Neural progenitor cell (in vitro differentiated cells): ENCODE measurements at regions not wholly inside any gene's neighbourhood (a gene's known extent, or its start where the extent isn't known, plus 50 kb on each side); places are given as distances from the start of the nearest gene placed in this dataset.

Source experiments
- DNase-seq: peaks from one replicate; pipeline ENCODE4 v3.0.0-alpha.2; 2016; ENCODE audit warnings: low spot score
- H2AFZ ChIP-seq: fragments of 200-600 bp; sonication (generic); replicated peaks from 2 replicates; pipeline ENCODE4 v1.6.1; 2016; ENCODE audit warnings: antibody characterized with exemption
- H3F3A ChIP-seq: fragments of 200-600 bp; sonication (generic); 2 replicates; pipeline ENCODE4 v1.6.1; 2016; ENCODE audit warnings: antibody characterized with exemption, low read depth
- H3K27ac ChIP-seq: fragments of 200-600 bp; sonication (generic); 2 replicates; pipeline ENCODE4 v1.5.1; 2016; ENCODE audit warnings: mild to moderate bottlenecking
- H3K27me3 ChIP-seq: fragments of 200-600 bp; sonication (generic); 2 replicates; pipeline ENCODE4 v1.6.1; 2016; ENCODE audit warnings: mild to moderate bottlenecking, moderate library complexity
- H3K36me3 ChIP-seq: fragments of 200-600 bp; sonication (generic); 2 replicates; pipeline ENCODE4 v1.5.1; 2016
- H3K4me1 ChIP-seq: fragments of 200-600 bp; sonication (generic); 2 replicates; pipeline ENCODE4 v1.6.1; 2016; ENCODE audit warnings: mixed run types
- H3K4me2 ChIP-seq: fragments of 200-600 bp; sonication (generic); 2 replicates; pipeline ENCODE4 v1.6.1; 2016
- H3K4me3 ChIP-seq: fragments of 200-600 bp; sonication (generic); 2 replicates; pipeline ENCODE4 v1.5.1; 2016
- H3K79me2 ChIP-seq: fragments of 200-600 bp; sonication (generic); 2 replicates; pipeline ENCODE4 v1.6.1; 2016; ENCODE audit warnings: low read depth
- H3K9ac ChIP-seq: fragments of 200-600 bp; sonication (generic); 2 replicates; pipeline ENCODE4 v1.6.1; 2016
- H3K9me3 ChIP-seq: fragments of 200-600 bp; sonication (generic); 2 replicates; pipeline ENCODE4 v1.5.1; 2016; ENCODE audit warnings: low read depth
- H4K20me1 ChIP-seq: fragments of 200-600 bp; sonication (generic); 2 replicates; pipeline ENCODE4 v1.6.1; 2016; ENCODE audit warnings: low read depth
- H3K27ac Mint-ChIP-seq: 3 replicates; pipeline ENCODE4 v1.8.0; 2021; ENCODE audit warnings: mixed read lengths
- H3K27me3 Mint-ChIP-seq: 2 replicates; pipeline ENCODE4 v1.8.0; 2022; ENCODE audit warnings: low read depth, mild to moderate bottlenecking, inconsistent platforms, moderate library complexity, mixed read lengths; ENCODE audit not compliant: insufficient read depth
- H3K36me3 Mint-ChIP-seq: 3 replicates; pipeline ENCODE4 v1.8.0; 2021; ENCODE audit warnings: mixed read lengths
- H3K4me1 Mint-ChIP-seq: 3 replicates; pipeline ENCODE4 v1.8.0; 2021; ENCODE audit warnings: mixed read lengths
- H3K4me3 Mint-ChIP-seq: 3 replicates; pipeline ENCODE4 v1.8.0; 2021; ENCODE audit warnings: mild to moderate bottlenecking, moderate library complexity, mixed read lengths
- H3K9me3 Mint-ChIP-seq: 3 replicates; pipeline ENCODE4 v1.8.0; 2020; ENCODE audit warnings: mixed read lengths
- CTCF ChIP-seq: fragments of 200-600 bp; sonication (generic); IDR thresholded peaks from 2 replicates; pipeline ENCODE4 v1.5.1; 2017; ENCODE audit warnings: antibody characterized with exemption, mild to moderate bottlenecking
- EZH2 ChIP-seq: fragments of 200-600 bp; sonication (generic); IDR thresholded peaks from 2 replicates; pipeline ENCODE4 v1.6.1; 2017; ENCODE audit warnings: antibody characterized with exemption, mild to moderate bottlenecking, moderate library complexity
- EZH2phosphoT487 ChIP-seq: fragments of 200-600 bp; sonication (generic); IDR thresholded peaks from 2 replicates; pipeline ENCODE4 v1.6.1; 2017; ENCODE audit warnings: antibody characterized with exemption

GRCh38 chr2:217617616-217618022 lies 385.2 kb downstream of the TNS1 start:
- no peak overlapping the region for H3K27ac ChIP-seq
- peak; percentile 24 for DNase-seq
- no peak overlapping the region for H2AFZ ChIP-seq
- Mint-ChIP-seq H3K27ac (no peak overlapping the region), H3K4me3 (no peak overlapping the region), H3K4me1 (peaks cover 35% of the 10 kb centered on the region), H3K36me3 (no peaks in the 10 kb centered on the region), H3K27me3 (peaks cover 9% of the 10 kb centered on the region), H3K9me3 (peaks cover 2% of the 10 kb centered on the region)
- peaks cover 19% of the 10 kb centered on the region for H3F3A ChIP-seq
- H3K9me3 ChIP-seq, result no peaks in the 10 kb centered on the region
- H4K20me1 ChIP-seq, result peaks cover 19% of the 10 kb centered on the region
- no peak overlapping the region for H3K9ac ChIP-seq
- no peaks in the 10 kb centered on the region for H3K79me2 ChIP-seq
- peaks cover 23% of the 10 kb centered on the region for H3K4me1 ChIP-seq
- TF ChIP-seq CTCF, result no peak
- no peak for TF ChIP-seq EZH2phosphoT487
- no peak for TF ChIP-seq EZH2
- H3K36me3 ChIP-seq, result no peaks in the 10 kb centered on the region
- H3K27me3 ChIP-seq, result peaks cover 18% of the 10 kb centered on the region
- no peak overlapping the region for H3K4me2 ChIP-seq
- no peak overlapping the region for H3K4me3 ChIP-seq

GRCh38 chr2:217616936-217617335 lies 385.9 kb downstream of the TNS1 start:
- no peak overlapping the region for H3K27ac Mint-ChIP-seq

GRCh38 chr2:217615171-217615570 lies 387.6 kb downstream of the TNS1 start:
- peaks cover 21% of the 10 kb centered on the region for H3K4me1 Mint-ChIP-seq
- no peak overlapping the region for H2AFZ ChIP-seq
- H3K4me3 Mint-ChIP-seq, result no peak overlapping the region
- no peaks in the 10 kb centered on the region for H3F3A ChIP-seq
- peaks cover 2% of the 10 kb centered on the region for H3K9me3 Mint-ChIP-seq
- H3K4me1 ChIP-seq, result no peaks in the 10 kb centered on the region
- peaks cover 11% of the 10 kb centered on the region for H3K27me3 Mint-ChIP-seq
- no peak overlapping the region for H3K9ac ChIP-seq
- no peaks in the 10 kb centered on the region for H4K20me1 ChIP-seq
- H3K4me3 ChIP-seq, result no peak overlapping the region
- no peak for DNase-seq
- H3K9me3 ChIP-seq, result no peaks in the 10 kb centered on the region
- H3K79me2 ChIP-seq, result no peaks in the 10 kb centered on the region
- H3K27ac Mint-ChIP-seq, result no peak overlapping the region
- peaks cover 5% of the 10 kb centered on the region for H3K27me3 ChIP-seq
- H3K36me3 Mint-ChIP-seq, result no peaks in the 10 kb centered on the region
- no peak overlapping the region for H3K4me2 ChIP-seq
- no peak overlapping the region for H3K27ac ChIP-seq
- TF ChIP-seq EZH2phosphoT487, result no peak
- no peak for TF ChIP-seq EZH2
- TF ChIP-seq CTCF, result no peak
- no peaks in the 10 kb centered on the region for H3K36me3 ChIP-seq

More at GRCh38 chr2:217616936-217617335, 385.9 kb downstream of the TNS1 start:
- Histone ChIP-seq H3K79me2 (no peaks in the 10 kb centered on the region), H3K4me2 (no peak overlapping the region), H4K20me1 (peaks cover 12% of the 10 kb centered on the region), H3K27me3 (peaks cover 18% of the 10 kb centered on the region), H3K4me3 (no peak overlapping the region), H3F3A (peaks cover 12% of the 10 kb centered on the region), H3K9ac (no peak overlapping the region), H3K27ac (no peak overlapping the region), H3K4me1 (peaks cover 17% of the 10 kb centered on the region), H3K9me3 (no peaks in the 10 kb centered on the region), H3K36me3 (no peaks in the 10 kb centered on the region), H2AFZ (no peak overlapping the region)
- H3K4me3 Mint-ChIP-seq, result no peak overlapping the region
- no peaks in the 10 kb centered on the region for H3K36me3 Mint-ChIP-seq
- H3K9me3 Mint-ChIP-seq, result peaks cover 2% of the 10 kb centered on the region
- TF ChIP-seq EZH2, result no peak
- no peak for TF ChIP-seq CTCF
- TF ChIP-seq EZH2phosphoT487, result no peak
- H3K4me1 Mint-ChIP-seq, result peaks cover 28% of the 10 kb centered on the region
- no peak for DNase-seq
- peaks cover 9% of the 10 kb centered on the region for H3K27me3 Mint-ChIP-seq
